ENCODE measurements at regions not wholly inside any gene's neighbourhood (a gene's known extent, or its start where the extent isn't known, plus 50 kb on each side); places are given as distances from the start of the nearest gene placed in this dataset.
A peak's percentile ranks its signal among the peaks of the same experiment; 100 is the strongest.

DNA sequence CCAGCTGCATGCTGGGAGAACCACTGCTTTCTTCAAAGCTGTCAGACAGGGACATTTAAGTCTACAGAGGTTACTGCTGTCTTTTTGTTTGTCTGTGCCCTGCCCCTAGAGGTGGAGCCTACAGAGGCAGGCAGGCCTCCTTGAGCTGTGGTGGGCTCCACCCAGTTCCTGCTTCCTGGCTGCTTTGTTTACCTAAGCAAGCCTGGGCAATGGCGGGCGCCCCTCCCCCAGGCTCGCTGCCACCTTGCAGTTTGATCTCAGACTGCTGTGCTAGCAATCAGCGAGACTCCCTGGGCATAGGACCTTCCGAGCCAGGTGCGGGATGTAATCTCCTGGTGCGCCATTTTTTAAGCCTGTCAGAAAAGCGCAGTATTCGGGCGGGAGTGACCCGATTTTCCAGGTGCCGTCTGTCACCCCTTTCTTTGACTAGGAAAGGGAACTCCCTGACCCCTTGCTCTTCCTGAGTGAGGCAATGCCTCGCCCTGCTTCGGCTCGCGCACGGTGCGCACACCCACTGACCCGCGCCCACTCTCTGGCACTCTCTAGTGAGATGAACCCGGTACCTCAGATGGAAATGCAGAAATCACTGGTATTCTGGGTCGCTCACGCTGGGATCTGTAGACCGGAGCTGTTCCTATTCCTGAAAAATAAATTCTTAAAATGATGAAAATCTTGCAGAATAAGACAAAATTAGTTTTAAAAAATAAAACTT lies 1022.9 kb downstream of the RAPGEF2 start:
- DNase-seq = peak in 1 of 2 experiments; percentile 22

- no peak for DNase-seq
Measured at GRCh38 chr4:160127211-160127610, 1024.3 kb downstream of the RAPGEF2 start.

GRCh38 chr4:160129439-160129838 lies 1026.6 kb downstream of the RAPGEF2 start:
- DNase-seq = no peak

DNA sequence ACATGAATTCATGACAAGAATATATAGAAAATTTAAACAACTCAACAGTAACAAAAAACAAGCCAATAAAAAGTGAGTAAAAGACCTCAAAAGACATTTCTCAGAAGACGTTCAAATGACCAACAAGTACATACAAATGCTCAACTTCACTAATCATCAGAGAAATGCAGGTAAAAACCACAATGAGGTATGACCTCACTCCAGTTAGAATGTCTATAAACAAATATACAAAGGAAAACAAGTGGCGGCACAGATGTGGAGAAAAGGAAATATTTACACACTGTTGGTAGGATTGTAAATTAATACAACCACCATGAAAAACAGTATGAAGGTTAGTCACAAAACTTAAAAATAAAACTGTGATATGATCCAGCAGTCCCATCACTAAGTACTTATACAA lies 1033.1 kb downstream of the RAPGEF2 start:
- no peak for DNase-seq

DNA sequence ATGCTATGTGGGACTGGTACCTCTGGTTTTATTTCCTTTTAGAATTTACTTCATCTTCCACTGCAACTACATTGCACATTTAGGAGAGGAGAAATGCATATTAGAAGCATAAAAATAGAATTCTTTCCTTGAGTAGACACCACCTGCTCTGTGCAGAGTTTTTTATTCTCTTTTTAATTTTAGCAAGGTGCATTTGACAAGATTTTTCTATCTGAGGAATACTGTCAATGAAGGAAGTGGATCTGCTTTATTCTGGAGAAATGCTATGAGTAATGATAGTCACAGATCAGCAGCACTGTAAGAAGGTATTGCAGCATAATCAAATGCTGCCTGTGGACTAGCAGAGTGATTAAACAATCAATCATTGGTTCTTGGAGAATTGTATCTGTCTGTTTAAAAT lies 1038.3 kb downstream of the RAPGEF2 start:
- no peak for DNase-seq

DNA sequence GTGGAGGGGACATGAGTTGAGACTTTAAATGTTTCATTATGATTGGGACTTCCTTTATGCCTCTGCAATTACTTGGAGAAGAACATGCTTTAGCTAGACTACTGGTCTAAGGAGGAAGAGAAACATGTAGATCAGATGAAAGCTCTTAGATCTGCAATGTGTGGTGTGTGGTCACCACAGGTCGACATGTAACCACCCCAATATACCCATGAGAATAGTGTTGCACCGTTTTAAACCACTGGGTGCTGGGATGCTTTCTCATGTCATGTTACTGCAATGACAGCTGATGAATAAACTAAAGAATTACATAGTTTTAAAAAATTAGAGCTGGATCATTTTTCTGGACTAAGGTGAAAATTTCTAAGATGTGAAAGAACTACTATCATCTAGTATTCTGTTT lies 1039.7 kb downstream of the RAPGEF2 start:
- DNase-seq = no peak

DNA sequence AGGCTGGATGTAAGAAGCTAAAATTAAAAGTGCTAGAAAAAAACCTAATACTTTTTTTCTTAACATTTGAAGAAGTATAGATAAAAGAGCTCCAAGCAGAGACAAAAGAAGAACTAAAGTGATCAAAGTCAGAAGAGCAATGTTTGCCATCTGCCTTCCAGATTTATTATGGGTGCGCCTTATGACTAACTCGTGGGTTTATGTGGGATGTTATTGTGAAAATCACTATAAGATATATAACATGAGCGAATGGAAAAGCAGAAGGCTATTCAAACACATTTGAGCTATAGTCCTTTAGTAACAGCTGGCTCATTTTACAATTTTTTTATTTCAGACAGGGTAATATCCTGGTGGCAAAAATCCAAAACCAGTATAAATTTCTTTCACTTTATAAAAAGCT lies 1040.7 kb downstream of the RAPGEF2 start:
- no peak for DNase-seq

DNA sequence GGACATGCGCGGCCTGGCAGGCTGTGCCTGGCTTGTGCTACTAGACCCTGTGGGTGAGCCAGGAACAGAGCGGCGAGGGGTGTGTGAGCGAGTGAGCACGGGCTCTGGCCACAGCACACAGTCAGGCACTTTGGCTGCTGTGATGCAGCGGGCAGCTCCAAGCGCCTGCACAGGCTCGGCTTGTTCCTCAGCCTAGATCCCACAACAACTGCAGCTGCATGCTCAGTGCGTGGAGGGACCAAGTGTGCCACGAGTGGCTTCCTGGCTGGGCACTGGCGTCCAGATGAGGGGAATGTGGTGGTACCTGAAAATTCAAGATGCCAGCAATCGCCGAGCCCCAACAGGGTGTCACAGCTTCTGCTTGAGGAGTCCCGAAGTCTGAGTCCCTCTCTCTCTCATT lies 1056.6 kb downstream of the RAPGEF2 start:
- DNase-seq = no peak

GRCh38 chr4:160161026-160161425 lies 1058.1 kb downstream of the RAPGEF2 start:
- no peak for DNase-seq

GRCh38 chr4:160175064-160175643 lies 1072.3 kb downstream of the RAPGEF2 start:
- DNase-seq = no peak

DNA sequence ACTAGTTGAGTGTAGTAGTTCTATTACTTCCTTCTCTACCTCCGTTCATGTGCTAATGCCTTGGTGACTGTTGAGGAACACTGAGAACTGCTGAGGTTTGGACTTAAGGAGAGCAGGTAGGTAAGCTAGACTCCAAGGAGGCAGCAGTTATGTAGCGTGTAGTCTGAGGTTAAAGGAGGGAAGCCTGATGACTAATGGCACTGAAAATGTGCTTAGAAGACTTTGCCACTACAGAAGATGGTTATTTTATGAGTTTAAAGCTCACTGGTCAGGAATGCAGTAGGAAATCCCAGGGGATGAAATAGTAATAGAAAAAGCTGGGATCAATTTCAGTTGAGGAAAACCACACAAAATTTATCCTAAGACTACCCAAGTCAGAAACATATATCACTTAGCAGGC lies 1077.3 kb downstream of the RAPGEF2 start:
- no peak for DNase-seq

DNA sequence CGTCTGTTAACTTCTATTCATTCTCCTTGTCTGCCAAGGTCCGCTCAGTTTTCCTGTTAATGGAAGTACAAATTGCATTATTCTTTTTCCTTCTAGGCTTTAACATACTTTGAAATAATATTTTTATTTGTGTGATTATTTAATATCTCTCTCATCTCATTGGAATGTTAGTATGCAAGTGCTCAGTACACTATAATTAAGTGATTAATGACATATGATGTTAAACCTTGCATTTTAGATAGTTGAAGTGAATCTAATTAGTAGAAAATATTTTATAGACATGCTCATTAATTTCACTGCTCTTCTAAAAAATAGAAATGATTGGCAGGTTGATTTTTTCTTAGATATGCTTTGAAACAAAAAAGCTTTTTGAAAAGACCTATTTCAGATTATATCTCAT lies 1079.8 kb downstream of the RAPGEF2 start:
- no peak for DNase-seq

GRCh38 chr4:160184884-160185283 lies 1082.0 kb downstream of the RAPGEF2 start:
- DNase-seq = no peak

- DNase-seq = no peak
Measured at GRCh38 chr4:160193787-160194186, 1090.9 kb downstream of the RAPGEF2 start.

DNA sequence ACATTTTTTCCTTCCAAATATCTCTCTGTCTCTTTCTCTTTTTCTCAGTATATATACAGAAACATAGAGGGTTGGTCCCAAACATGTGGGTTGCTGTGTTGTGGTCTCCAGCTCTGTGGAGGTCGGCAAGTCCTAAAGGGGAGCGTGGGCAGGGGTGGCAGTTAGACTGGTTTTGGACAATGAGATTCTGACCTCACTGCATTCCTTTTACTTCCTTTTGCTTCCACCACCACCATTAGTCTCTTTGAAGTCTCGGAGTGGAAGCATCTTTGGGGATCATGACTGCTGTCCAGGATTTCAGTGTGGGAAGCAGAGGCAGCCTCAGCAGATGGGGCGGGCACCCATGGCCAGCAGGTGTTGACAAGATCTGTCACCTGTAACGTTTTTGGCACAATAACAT lies 1091.8 kb downstream of the RAPGEF2 start:
- no peak for DNase-seq

GRCh38 chr4:160202802-160203201 lies 1099.9 kb downstream of the RAPGEF2 start:
- no peak for DNase-seq

DNA sequence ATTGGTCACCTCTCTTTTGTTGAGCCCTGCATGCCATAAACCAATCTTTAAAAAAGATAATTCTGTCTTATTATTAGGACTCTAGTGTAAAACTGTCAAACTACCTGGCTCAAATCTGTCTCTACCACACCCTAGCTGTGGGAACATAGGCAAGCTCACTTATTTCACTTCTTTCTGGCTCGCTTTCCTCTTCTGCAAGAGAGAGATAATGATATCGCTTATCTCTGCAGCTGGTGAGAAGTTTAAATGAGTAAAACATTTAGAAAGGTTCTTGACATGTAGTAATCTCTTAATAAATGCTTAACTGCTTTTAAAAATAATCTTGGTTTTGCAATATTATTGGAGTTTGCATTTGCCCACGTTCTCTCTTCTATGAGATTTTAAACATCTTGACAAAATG lies 1109.2 kb downstream of the RAPGEF2 start:
- no peak for DNase-seq

- no peak for DNase-seq
Measured at GRCh38 chr4:160213366-160213765, 1110.5 kb downstream of the RAPGEF2 start.

DNA sequence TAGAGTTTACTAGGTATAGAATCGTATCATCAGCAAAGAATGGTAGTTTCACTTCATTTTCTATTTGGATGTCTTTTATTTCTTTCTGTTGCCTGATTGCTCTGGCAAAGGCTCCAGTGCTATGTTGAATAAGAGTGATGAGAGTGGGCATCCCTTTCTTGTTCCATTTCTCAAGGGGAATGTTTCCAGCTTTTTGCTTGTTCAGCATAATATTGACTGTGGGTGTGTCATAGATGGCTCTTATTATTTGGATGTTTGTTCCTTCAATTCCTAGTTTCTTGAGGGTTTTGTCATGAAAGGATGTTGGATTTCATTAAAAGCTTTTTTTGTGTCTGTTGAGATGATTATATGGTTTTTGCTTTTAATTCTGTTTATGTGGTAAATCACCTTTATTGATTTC lies 1114.5 kb downstream of the RAPGEF2 start:
- DNase-seq = no peak

GRCh38 chr4:160224049-160224448 lies 1121.2 kb downstream of the RAPGEF2 start:
- no peak for DNase-seq

DNA sequence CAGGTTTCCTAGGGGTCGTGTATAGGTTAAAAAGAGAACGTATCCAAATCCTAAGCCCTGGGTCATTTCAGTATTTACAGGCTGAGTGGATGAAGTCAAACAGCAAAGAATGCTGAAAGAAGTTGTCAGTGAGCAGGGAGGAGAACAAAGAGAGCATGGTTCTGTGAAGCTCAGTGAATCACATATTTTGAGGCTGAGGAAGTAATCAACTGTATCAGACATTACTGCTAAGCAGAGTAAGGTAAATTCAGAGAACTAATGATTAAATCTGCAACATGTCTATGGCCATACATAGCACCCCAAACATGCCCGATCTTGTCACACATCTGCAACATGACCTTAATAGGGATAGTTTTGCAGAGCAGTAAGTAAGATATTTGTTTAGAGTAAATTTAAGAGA lies 1130.3 kb downstream of the RAPGEF2 start:
- DNase-seq = no peak

DNA sequence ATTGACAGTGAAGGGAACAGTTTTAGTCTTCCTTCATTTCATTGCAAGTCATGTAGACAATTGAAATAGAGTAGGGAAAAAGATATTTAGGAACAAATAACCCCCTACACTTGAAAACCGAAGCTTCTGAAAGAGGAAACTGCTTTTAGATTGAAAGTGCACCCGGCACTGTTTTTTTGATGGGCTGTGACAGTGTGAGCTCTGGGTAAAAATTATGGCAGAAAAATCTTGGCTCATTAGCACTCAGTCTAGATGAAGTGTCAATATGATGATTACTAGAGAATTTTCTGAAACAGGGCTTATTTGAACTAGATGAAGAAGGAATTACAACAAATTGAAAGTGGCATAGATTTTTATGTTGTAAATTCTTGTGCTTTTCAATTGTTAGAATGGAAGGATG lies 1132.4 kb downstream of the RAPGEF2 start:
- DNase-seq = no peak

DNA sequence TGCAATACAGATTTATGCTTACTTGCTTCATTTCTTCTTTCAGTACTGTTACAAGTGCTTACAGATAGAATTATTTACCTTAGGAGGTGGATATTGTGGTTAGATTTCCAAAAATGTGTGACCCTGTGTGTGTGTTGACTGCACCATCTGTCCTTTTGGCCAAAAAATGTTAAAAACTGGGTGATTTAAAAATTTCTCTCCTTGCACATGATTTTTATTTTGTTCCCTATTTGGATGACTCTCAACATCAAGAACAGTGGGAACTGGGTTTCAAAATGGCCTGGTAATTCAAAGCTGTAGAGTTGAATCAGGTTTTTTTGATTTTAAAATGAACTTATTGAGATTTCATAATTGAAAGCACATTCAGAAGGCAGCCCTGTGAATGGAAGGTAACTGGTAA lies 1132.9 kb downstream of the RAPGEF2 start:
- no peak for DNase-seq

- DNase-seq = no peak
Measured at GRCh38 chr4:160238790-160239189, 1135.9 kb downstream of the RAPGEF2 start.

GRCh38 chr4:160247091-160247656 lies 1144.3 kb downstream of the RAPGEF2 start:
- DNase-seq = no peak
